Immature natural killer cell (primary cell): ENCODE measurements at regions not wholly inside any gene's neighbourhood (a gene's known extent, or its start where the extent isn't known, plus 50 kb on each side); places are given as distances from the start of the nearest gene placed in this dataset.

Experiments used
- DNase-seq, 3 donors: peaks; one replicate each; pipeline ENCODE4 v3.0.0; 2022; ENCODE audit warnings: mixed read lengths in 1 of 3
- H3K27ac Mint-ChIP-seq, 6 donors: one replicate each; pipeline ENCODE4 v1.8.0; 2020; ENCODE audit warnings: mixed read lengths in 6 of 6, mild to moderate bottlenecking in 5 of 6, inconsistent platforms in 4 of 6, moderate library complexity in 3 of 6
- H3K27me3 Mint-ChIP-seq, 3 donors: one replicate each; pipeline ENCODE4 v1.8.0; 2020 to 2021; ENCODE audit warnings: low read depth in 3 of 3, mild to moderate bottlenecking in 3 of 3, mixed read lengths in 3 of 3, moderate library complexity in 3 of 3, inconsistent platforms in 1 of 3
- H3K36me3 Mint-ChIP-seq, 3 donors: one replicate each; pipeline ENCODE4 v1.8.0; 2020; ENCODE audit warnings: mixed read lengths in 3 of 3, inconsistent platforms in 2 of 3, mild to moderate bottlenecking in 2 of 3
- H3K4me1 Mint-ChIP-seq, 2 donors: one replicate each; pipeline ENCODE4 v1.8.0; 2020; ENCODE audit warnings: inconsistent platforms in 2 of 2, mild to moderate bottlenecking in 2 of 2, mixed read lengths in 2 of 2, moderate library complexity in 1 of 2
- H3K4me3 Mint-ChIP-seq, 5 donors: one replicate each; pipeline ENCODE4 v1.8.0; 2020; ENCODE audit warnings: mild to moderate bottlenecking in 5 of 5, mixed read lengths in 5 of 5, inconsistent platforms in 3 of 5, moderate library complexity in 3 of 5
- H3K9me3 Mint-ChIP-seq, 6 donors: one replicate each; pipeline ENCODE4 v1.8.0; 2020; ENCODE audit warnings: mild to moderate bottlenecking in 6 of 6, mixed read lengths in 6 of 6, inconsistent platforms in 4 of 6, moderate library complexity in 3 of 6

- peak overlapping the region in 1 of 6 donors; percentile 66 for H3K27ac Mint-ChIP-seq
- peaks cover 0 to 4% (median 0%) of the 10 kb centered on the region in 3 donors for H3K36me3 Mint-ChIP-seq
- peaks cover 0 to 1% (median 0%) of the 10 kb centered on the region in 6 donors for H3K9me3 Mint-ChIP-seq
- H3K4me3 Mint-ChIP-seq, result no peak overlapping the region
- peaks cover 0 to 1% of the 10 kb centered on the region in 2 donors for H3K4me1 Mint-ChIP-seq
- DNase-seq, result no peak
- peaks cover 0 to 5% (median 2%) of the 10 kb centered on the region in 3 donors for H3K27me3 Mint-ChIP-seq
Observed at GRCh38 chr10:4051011-4051640, 266.1 kb upstream of the KLF6 start.

DNA sequence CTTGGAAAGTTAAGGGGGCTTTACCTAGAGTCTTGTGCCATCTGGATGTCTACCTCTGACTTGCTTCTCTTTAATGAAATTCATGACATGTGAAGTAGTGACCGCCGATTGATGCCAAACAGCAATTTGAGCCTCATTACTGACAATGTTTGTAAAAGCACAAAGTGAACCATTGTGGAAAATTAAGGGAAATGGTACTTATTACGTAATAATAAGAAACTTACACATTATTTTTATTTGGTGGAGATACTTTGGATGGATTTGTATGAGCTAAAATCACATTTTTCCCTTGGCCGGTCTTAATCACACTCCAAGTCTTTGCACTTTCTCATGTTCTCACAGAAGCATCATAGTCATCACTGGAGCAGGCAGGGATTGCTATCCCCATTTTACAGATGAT, 265.1 kb upstream of the KLF6 start:
- peaks cover 0 to 5% (median 4%) of the 10 kb centered on the region in 3 donors for H3K27me3 Mint-ChIP-seq
- H3K27ac Mint-ChIP-seq, result no peak overlapping the region
- H3K36me3 Mint-ChIP-seq, result peaks cover 0 to 4% (median 0%) of the 10 kb centered on the region in 3 donors
- H3K9me3 Mint-ChIP-seq, result peaks cover 0 to 1% (median 0%) of the 10 kb centered on the region in 6 donors
- peaks cover 0 to 1% of the 10 kb centered on the region in 2 donors for H3K4me1 Mint-ChIP-seq
- DNase-seq, result no peak
- no peak overlapping the region for H3K4me3 Mint-ChIP-seq

- Mint-ChIP-seq H3K9me3 (peaks cover 0 to 1% (median 0%) of the 10 kb centered on the region in 6 donors), H3K4me1 (peaks cover 0 to 1% of the 10 kb centered on the region in 2 donors), H3K36me3 (peaks cover 0 to 8% (median 0%) of the 10 kb centered on the region in 3 donors), H3K27ac (no peak overlapping the region), H3K4me3 (no peak overlapping the region), H3K27me3 (peaks cover 0 to 5% (median 4%) of the 10 kb centered on the region in 3 donors)
- no peak for DNase-seq
Observed at GRCh38 chr10:4049348-4049747, 264.3 kb upstream of the KLF6 start.

DNA sequence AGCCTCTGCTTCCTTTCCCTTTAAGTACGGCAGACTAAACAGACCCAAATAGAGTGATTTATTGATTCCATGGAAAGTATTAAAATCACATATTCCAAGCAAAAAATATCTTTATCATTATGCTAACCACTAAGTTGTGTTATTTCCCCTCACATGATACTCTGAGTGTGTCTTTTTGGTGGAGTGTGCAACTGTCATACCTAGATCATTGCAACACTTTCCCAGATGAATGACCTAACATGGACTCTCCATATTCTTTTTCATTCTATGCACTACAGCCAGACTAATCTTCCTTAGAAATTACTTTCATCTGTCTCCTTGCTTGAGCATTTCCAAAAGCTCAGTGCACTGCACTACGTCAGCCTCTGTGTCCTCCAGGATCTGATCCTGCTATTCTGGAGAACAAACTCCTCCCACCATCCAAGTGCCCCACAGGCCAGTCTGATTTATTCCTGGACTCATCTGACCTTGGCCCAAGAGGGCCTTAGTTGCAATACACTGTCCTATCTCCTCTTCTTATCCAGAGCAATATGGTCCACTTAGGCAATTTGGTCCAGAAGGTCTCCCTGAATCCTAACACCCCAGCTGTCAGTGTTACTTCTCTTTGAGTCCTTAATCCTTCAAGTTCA, 263.3 kb upstream of the KLF6 start:
- no peak for DNase-seq
- Mint-ChIP-seq H3K4me1 (peaks cover 0 to 1% of the 10 kb centered on the region in 2 donors), H3K9me3 (peaks cover 0 to 1% (median 0%) of the 10 kb centered on the region in 6 donors), H3K27me3 (peaks cover 0 to 6% (median 4%) of the 10 kb centered on the region in 3 donors), H3K36me3 (peaks cover 0 to 8% (median 0%) of the 10 kb centered on the region in 3 donors), H3K4me3 (no peak overlapping the region), H3K27ac (no peak overlapping the region)

GRCh38 chr10:4046712-4047354, 261.8 kb upstream of the KLF6 start:
- H3K4me1 Mint-ChIP-seq, result peaks cover 0 to 1% of the 10 kb centered on the region in 2 donors
- peaks cover 3 to 17% (median 9%) of the 10 kb centered on the region in 3 donors for H3K36me3 Mint-ChIP-seq
- H3K27ac Mint-ChIP-seq, result no peak overlapping the region
- no peak for DNase-seq
- peaks cover 3 to 10% (median 9%) of the 10 kb centered on the region in 6 donors for H3K9me3 Mint-ChIP-seq
- no peak overlapping the region for H3K4me3 Mint-ChIP-seq
- peaks cover 0 to 8% (median 2%) of the 10 kb centered on the region in 3 donors for H3K27me3 Mint-ChIP-seq

DNA sequence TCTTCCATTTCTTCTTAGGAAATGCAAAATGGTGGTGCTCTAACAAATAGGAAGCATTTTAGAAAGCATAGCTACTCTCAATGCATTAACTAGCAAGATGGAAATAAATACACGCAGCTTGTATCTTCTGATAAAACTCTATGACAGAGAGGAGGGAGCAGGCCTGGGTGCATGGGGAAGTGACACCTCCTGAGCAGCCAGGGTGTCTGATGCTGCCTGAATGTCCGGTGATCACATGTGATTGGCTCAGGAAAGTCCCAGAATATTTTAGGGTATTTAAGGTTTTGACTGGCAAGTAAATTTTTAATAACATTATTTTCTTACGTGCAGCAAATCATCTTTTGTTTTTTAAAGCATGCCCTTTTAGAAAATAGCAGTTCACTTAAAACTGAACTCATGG, 261.0 kb upstream of the KLF6 start:
- Mint-ChIP-seq H3K27me3 (peaks cover 0 to 4% (median 2%) of the 10 kb centered on the region in 3 donors), H3K4me1 (no peaks in the 10 kb centered on the region), H3K4me3 (no peak overlapping the region), H3K36me3 (peaks cover 8 to 14% (median 13%) of the 10 kb centered on the region in 3 donors), H3K9me3 (peaks cover 3 to 18% (median 13%) of the 10 kb centered on the region in 6 donors), H3K27ac (no peak overlapping the region)
- DNase-seq, result no peak

- DNase-seq, result no peak
- H3K9me3 Mint-ChIP-seq, result peaks cover 3 to 19% (median 13%) of the 10 kb centered on the region in 6 donors
- H3K36me3 Mint-ChIP-seq, result peaks cover 13 to 15% (median 14%) of the 10 kb centered on the region in 3 donors
- no peak overlapping the region for H3K27ac Mint-ChIP-seq
- no peak overlapping the region for H3K4me3 Mint-ChIP-seq
- no peaks in the 10 kb centered on the region for H3K4me1 Mint-ChIP-seq
- peaks cover 0 to 3% (median 2%) of the 10 kb centered on the region in 3 donors for H3K27me3 Mint-ChIP-seq
Observed at GRCh38 chr10:4043897-4044665, 259.1 kb upstream of the KLF6 start.

DNA sequence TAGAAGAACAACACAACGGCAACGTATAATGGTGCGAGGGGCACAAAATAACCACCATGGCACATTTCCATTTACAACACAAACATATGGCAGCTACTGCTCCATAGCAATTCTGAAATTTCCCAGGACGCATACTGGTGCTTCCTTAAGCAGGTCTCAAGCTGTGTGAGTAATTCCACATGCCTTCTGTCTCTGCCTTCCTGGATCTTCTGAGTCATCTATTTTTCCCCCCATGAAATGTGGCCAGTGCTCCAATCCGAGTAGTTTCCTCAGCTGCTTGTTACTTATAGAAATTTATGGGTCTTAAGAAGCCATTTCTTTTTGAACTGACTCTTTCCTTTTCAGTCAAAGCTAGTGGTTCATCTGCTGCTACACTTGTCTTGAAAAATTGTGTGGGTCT, 256.6 kb upstream of the KLF6 start:
- DNase-seq, result no peak
- Mint-ChIP-seq H3K9me3 (peaks cover 4 to 19% (median 13%) of the 10 kb centered on the region in 6 donors), H3K27me3 (peaks cover 0 to 6% (median 2%) of the 10 kb centered on the region in 3 donors), H3K36me3 (peaks cover 13 to 15% (median 14%) of the 10 kb centered on the region in 3 donors), H3K4me3 (no peak overlapping the region), H3K27ac (no peak overlapping the region), H3K4me1 (peaks cover 0 to 4% of the 10 kb centered on the region in 2 donors)

GRCh38 chr10:4038000-4038399, 253.0 kb upstream of the KLF6 start:
- peak in 1 of 3 donors; percentile 30 for DNase-seq
- peak overlapping the region in 1 of 5 donors; percentile 1 for H3K4me3 Mint-ChIP-seq
- H3K4me1 Mint-ChIP-seq, result peaks cover 27 to 30% of the 10 kb centered on the region in 2 donors
- no peak overlapping the region for H3K27ac Mint-ChIP-seq
- H3K9me3 Mint-ChIP-seq, result peaks cover 4 to 19% (median 13%) of the 10 kb centered on the region in 6 donors
- H3K27me3 Mint-ChIP-seq, result peaks cover 0 to 3% (median 0%) of the 10 kb centered on the region in 3 donors
- H3K36me3 Mint-ChIP-seq, result peaks cover 9 to 15% (median 14%) of the 10 kb centered on the region in 3 donors

DNA sequence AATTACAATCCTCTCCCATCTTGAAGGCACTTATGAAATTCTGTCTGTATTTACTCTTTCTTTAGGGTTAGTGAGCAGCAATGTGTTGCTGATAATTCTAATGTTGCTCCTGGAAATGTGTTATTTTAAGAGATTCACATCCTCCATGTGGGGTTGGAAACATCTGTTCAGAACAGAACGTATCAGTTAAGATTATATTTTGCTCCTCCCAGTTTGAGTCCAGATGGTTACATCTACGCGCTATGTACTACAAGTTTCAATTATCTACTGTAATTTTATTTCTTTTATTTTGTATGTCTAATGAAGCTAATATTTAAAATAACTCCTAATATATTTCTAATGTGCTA, 250.6 kb upstream of the KLF6 start:
- peak overlapping the region; percentile 75 to 86 (median 85) for H3K4me3 Mint-ChIP-seq
- DNase-seq, result no peak
- H3K4me1 Mint-ChIP-seq, result peaks cover 28 to 30% of the 10 kb centered on the region in 2 donors
- peaks cover 0 to 3% (median 0%) of the 10 kb centered on the region in 3 donors for H3K27me3 Mint-ChIP-seq
- peak overlapping the region; percentile 18 to 89 (median 75) for H3K27ac Mint-ChIP-seq
- H3K36me3 Mint-ChIP-seq, result peaks cover 0 to 2% (median 0%) of the 10 kb centered on the region in 3 donors
- H3K9me3 Mint-ChIP-seq, result peaks cover 0 to 1% (median 0%) of the 10 kb centered on the region in 6 donors

GRCh38 chr10:4034907-4035598, 250.0 kb upstream of the KLF6 start:
- peaks cover 0 to 3% (median 0%) of the 10 kb centered on the region in 3 donors for H3K27me3 Mint-ChIP-seq
- peaks cover 0 to 1% (median 0%) of the 10 kb centered on the region in 6 donors for H3K9me3 Mint-ChIP-seq
- peak overlapping the region; percentile 34 to 89 (median 75) for H3K27ac Mint-ChIP-seq
- H3K4me3 Mint-ChIP-seq, result peak overlapping the region; percentile 75 to 86 (median 85)
- H3K36me3 Mint-ChIP-seq, result no peaks in the 10 kb centered on the region
- peaks cover 28 to 30% of the 10 kb centered on the region in 2 donors for H3K4me1 Mint-ChIP-seq
- DNase-seq, result peak; percentile 9 to 22 (median 19)

GRCh38 chr10:4033341-4033896, 248.4 kb upstream of the KLF6 start:
- no peaks in the 10 kb centered on the region for H3K36me3 Mint-ChIP-seq
- H3K4me3 Mint-ChIP-seq, result peak overlapping the region in 2 of 5 donors; percentile 9 to 34
- peaks cover 28 to 30% of the 10 kb centered on the region in 2 donors for H3K4me1 Mint-ChIP-seq
- H3K27ac Mint-ChIP-seq, result peak overlapping the region in 5 of 6 donors; percentile 18 to 79 (median 73)
- H3K9me3 Mint-ChIP-seq, result peaks cover 0 to 1% (median 0%) of the 10 kb centered on the region in 6 donors
- no peak for DNase-seq
- H3K27me3 Mint-ChIP-seq, result peaks cover 0 to 3% (median 0%) of the 10 kb centered on the region in 3 donors
